IPS DF 4.7 (cell line): ENCODE measurements at regions not wholly inside any gene's neighbourhood (a gene's known extent, or its start where the extent isn't known, plus 50 kb on each side); places are given as distances from the start of the nearest gene placed in this dataset.
"Not testable (repeated sequence)": the region's sequence is repeated elsewhere in the genome, so short reads cannot be mapped to it uniquely, and the experiment has no call there.

Experiments used
- DNase-seq: peaks from one replicate; pipeline ENCODE4 v3.0.0-alpha.2; 2013; ENCODE audit warnings: low spot score; ENCODE audit errors: extremely low read depth

DNA sequence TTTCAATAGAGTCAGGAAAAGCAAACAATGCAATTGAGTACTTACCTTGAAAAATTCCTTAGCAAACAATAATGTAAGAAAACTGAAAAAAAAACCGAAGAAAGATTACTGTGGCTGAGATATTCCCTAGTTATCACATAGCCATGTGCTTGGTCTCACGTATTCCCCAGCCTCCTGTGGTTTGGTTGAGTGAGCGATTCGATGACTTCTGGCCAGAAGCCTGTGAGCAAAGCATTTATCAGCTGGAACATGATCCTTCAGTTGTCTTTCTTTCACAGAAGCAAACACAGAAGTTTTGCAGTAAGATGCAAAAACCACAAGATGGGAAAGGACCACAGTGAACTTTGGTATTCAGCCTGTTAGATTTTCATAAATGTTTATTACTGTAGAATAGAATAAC is 1754.3 kb upstream of the AGA start:
- DNase-seq = no peak

DNA sequence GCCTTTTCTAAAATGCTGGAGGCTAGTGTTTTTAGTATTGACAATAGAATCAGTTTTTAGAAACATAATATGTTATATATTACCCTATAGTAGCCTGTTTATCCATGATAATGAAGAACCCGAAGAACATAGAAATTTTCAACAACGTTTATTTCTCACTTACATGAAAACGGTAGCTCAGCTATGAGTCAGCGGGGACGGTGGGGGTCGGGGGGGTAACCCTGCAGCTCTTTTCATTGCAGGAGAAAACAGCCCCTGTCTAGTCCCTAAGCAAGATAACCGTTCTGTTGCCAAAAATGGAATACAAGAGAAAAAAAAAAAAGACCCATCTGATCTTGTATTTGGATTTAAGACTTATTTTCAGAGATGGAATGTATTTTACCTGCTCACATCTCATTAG is 1758.4 kb upstream of the AGA start:
- DNase-seq = no peak

DNA sequence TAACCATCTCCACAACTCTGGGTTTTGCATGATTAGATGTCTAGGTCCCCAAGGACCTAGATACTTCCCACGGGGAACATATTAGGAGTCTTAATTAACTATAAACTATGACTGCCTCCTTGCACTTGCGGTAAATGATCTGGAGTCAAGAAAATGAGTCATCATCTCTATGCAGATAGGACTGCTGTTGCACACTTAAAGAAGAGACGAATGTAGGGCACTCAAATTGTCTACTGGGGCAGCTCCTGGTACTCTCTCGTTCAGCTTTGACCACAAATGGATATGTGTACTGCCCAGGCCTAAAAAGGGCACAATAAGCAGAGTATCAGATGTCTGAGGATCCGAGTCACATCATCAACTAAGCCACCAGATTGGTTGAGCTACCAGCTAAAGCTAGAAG is 1783.4 kb upstream of the AGA start:
- DNase-seq = no peak

DNA sequence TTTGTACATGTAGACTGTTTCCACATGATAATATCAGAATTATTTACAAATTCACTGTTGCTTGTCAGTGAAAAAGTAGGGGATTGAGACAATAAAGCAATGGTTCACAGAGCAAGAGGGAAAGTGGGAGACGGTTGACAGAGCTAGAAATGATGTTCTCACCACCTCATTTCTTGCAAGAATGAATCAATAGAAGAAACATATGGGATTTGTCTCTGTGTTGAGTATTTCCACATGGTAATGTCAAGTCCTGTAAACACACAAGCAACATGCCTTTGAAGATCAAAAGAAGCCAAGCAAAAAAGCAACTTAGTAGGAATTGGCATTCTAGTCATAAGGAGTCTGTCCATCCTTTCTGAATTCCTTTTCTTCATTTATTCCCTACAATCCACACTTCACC is 1806.6 kb upstream of the AGA start:
- no peak for DNase-seq

DNA sequence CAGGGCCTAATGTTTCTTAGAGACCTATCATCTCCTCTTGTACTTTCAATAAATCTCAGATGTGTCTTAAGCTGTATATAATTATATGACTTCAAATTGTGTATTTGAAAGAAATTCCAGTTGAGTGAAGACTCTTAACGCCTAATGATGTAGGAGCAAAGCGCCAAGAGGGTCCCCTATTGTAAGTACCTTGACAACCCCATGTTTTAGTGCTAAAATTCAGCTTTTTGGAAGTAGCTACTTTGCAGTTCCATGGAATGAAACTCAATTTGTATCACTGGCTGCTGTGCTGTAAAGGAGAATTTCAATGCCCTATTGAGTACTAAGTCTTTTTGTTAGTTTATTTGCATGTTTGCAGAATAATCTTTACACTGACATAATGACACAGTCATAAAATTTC is 1826.6 kb upstream of the AGA start:
- no peak for DNase-seq

DNA sequence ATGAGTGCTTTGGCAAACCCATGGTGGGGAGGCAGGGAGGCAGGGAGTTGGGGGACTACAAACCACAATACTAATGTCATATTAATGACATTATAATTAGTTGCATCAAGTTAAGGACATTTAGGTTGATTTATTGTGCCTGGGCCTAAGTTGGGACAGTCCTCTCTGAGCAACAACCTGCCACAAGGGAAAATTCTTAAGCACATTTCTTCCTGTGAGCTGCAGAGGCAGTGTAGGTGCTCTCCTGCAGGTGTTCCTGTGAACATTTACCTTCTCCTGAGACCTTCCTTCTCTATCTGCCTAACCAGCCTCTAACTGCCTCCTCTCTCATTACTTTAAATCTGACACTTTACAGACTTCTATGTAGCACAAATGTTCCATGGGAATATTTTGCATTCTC is 1830.0 kb upstream of the AGA start:
- DNase-seq = no peak

DNA sequence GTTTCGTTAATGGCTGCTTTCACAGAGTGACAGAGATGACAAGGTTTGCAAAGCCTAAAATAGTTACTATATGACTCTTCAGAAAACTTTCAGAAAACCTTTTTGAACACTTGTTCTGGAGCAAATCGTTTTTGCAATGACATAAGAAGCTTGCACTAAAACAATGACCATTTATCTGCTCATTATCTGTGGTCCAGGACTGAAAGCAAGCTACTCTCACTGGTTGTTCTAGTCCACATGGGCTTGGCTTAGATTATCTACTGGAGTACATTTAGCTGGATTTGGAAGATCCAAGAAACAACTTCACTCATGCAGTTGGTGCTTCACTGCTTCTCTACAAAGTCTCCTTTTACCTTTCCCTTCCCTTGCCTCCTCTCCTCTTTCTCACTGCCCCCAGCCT is 1836.4 kb upstream of the AGA start:
- no peak for DNase-seq

DNA sequence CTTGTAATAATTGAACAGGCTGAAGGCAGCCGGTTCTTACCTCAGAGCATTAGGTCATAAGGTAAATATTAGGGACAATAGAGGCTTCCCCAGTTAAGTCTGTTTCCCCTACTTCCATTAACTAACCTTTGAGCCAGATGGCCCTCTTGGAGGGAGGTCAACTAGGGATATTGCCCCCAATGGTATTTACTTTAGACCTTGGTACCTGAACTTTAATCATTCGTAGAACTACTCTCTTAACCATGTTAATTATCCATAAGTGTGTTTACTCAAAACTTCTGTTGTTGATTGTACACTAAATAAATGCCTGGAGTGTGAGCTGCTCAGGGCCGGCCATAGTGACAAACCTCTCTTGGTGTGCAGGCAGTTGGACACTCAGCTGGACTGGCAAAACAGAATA is 1843.5 kb upstream of the AGA start:
- no peak for DNase-seq

DNA sequence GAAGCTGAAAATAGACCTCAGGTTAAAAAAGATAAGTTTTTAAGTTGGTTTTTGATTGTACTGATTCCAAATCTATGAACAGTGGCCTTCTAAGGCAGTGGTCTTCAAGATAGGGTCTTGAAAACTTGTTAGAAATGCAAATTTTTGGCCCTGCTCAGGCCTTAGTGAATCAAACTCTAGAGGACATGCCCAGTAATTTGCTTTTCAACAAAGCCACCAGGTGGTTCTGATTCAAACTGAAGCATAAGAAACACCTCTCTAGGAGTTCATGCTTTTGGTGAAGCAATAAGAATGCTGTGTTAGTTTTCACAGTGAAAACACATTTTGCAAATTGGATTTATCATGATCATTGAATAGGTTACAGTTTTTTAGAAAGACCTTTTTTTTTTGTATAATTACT is 1849.4 kb upstream of the AGA start:
- no peak for DNase-seq

DNA sequence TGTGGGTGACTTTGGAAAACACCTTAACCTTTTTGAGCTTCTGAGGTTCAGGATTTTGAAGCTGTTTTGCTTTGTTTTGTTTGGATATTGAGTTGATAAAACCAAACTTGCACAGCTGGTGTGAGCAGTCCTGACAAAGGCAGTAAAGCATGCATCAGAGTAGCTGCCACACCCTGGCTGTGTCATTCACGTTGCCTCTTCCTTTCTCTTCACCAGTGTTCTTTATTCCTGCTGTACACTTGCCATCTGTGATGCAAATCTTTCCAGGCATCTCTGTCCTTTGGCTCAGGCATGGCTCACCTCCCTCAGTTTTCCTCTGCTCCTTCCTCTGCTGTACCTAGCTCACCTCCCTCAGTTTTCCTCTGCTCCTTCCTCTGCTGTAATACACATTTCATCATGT is 1850.2 kb upstream of the AGA start:
- DNase-seq = no peak

DNA sequence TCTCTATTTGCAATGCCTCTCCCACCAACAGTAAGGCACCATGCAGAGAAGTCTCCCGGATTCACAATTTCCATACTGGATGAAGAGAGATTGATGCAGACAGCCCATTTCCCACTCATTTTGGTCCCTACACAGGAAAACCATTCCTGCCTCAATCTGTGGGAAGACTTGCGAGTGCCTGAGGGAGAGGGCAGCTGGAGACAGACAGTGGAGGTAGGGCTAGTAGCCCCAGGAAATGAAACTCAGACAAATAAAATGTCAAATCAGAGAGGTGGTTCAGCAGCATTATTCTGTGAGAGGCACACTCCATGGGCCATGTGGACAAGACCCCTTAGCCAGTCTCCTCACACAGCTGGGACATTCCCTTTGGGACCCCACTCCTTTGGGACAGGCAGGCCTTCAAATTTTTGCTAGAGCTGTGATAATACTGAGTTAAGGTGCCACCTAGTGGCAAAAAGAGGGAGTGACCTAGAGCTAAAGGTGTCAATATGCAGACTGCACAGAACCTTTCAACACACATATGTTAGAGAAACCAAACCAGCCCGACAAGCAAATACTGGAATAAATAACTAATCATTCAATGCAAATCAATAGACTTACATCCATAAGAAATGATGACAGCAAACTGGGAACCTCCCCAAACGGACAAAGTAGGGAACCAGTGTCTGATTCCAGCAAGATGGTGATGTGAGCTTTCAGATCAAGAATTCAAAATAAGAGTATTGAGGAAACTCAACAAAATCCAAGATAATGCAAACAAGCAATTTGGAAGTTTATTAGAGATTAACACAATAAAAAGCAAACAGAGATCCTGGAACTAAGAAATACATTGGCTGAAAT is 1865.3 kb upstream of the AGA start:
- peak; percentile 68 for DNase-seq

DNA sequence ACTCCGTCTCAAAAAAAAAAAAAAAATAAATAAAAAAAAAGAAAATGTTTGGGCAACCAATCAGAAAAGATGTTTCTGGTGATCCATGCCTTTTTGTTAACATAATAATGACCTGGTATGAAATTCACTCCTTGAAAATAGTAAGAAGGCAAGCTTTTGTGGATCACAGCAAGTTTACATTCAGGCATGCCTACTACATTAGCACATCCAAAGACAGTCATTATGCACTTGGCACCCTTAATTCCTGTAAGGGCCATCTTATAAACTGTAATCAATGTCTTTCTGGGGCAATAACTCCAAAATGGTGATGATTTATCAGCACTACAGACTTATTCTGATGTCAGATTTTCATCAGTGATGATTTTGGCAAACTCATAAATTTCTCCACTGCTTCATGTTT is 1871.6 kb upstream of the AGA start:
- no peak for DNase-seq

DNA sequence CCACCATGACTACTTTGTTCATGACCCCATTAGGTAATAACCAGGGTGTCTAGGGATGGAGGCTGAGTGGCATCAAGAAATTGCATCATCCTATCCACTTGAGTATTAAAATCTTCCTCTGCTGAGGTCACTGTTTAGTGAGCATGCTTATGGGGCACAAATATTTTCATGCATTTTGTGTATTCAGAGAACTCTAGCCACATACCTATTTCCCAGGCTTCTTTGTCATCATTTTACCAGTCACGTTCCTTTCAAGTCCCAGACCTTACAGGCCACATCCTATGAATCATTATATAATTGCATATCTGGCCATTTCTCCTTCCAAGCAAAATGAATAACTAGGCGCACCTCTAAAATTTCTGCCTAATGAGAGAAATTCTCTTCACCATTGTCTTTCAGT is 1882.9 kb upstream of the AGA start:
- DNase-seq = no peak

DNA sequence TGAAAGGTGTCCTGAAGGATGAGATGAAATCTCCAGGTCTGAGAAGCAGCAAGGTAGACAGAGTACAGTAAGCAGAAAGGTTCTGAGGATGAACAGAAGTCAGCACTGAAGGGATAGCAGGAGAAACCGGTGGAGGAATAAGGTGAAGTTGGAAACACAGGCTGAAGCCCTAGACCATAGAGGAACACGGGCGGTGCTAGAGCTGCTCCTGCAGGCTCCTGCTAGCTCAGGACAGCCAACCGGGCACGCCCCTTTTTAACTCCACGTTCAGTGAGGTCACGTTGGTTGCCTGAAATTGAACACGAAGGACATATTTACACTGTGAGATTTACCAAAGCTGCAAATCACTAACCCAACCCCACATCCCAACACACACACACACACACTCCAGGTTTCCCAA is 1886.4 kb upstream of the AGA start:
- no peak for DNase-seq

DNA sequence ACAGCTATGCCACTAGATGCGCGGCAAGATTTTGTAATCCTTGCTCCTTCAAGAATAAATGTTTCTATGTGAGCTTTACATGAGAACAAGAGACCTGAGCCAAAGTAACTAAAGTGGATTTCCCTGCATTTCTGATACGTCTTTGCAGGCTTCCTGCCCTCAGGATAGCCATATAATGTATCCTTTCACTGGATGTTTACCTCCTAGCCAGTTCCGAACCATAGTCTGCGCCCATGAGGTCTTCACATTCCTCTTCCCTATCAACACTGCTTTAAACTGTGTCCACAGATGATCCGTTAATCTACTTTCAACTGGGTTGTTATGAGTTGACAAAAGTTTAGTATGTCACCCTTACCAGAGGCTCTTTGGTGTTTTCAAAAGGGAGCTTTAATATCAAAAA is 1889.1 kb upstream of the AGA start:
- DNase-seq = no peak

DNA sequence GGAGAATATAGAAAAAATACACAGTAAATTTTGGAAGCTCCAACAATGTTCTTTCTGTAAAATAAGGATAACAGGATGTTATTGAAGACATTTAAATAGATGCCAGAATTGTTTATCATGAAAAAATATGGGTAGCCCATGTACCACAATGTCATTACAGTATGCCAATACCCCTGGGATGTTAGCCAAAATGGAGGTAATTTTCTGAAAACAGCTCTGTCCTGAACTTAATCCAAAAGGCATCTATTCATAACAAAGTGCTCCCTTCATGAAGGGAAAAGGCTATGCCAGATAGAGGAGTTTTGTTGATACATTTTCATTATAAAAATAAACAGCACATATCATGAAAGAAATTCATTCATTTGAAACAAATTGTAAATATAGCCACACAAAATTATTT is 1902.6 kb upstream of the AGA start:
- DNase-seq = no peak

DNA sequence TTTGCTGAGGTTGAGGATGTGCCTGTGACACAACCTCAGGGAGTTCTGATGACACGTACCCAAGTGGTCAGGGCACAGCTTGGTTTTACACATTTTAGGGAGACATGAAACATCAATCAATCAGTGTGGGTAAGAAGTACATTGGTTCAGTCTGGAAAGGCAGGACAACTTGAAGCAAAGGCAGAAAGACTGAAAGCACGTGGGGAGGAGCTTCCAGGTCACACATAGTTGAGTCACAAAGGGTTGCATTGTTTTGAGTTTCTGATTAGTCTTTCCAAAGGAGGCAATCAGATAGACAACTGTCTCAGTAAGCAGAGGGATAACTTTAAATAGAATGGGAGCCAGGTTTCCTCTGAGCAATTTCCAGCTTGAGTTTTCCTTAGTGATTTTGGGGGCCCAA is 1910.0 kb upstream of the AGA start:
- DNase-seq = no peak

DNA sequence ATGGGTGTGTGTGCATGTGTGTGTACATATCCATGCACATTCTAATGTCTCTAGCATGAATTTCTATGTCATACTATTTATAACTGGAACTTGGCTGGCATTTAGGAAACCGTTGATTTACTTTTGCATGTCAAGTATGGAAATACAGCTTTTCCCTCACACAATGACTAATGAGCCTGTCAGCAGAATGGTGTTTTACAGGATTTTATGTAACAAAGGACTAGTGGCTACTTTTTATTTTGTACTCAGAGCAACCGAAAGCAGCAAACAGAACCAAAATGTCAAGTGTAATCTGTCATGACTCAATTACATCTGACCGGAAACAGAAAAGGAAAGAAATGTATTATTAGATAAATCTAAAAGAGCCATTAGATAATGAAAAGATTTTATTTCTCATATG is 1911.5 kb upstream of the AGA start:
- no peak for DNase-seq

DNA sequence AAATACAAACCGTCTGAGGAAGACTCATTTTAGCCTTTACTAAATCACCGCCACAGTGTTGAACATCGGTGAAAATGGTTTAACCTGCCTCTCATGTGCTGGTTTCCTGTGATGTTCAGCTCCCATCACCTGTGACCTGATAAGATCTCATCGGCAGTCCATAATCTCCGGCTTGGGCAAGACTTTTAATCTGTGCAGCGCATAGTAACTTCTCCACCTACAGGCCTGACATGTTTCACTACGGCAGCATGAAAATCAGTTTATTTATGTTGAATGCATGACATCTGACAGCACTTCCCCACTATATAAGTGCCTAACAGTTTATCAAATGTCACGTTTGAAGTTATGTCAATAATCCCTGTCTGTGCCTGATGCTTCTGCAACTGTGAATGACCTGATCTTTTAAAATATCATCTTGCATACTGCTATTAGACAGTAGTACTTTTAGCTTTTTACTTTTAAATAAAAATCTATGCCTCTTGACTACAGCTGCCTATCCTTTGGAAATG is 1919.8 kb upstream of the AGA start:
- no peak for DNase-seq

DNA sequence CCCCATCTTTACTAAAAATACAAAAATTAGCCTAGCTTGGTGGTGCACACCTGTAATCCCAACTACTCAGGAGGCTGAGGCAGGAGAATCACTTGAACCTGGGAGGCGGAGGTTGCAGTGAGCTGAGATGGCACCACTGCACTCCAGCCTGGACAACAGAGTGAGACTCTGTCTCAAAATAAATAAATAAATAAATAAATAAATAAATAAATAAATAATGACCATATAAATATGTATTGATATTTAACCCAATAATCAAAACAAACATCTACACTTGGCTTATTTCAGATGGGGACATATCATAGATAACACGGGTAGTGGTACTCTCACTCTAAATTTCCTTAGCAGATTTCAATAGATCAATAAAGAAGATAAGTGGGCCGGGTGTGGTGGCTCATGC is 1923.7 kb upstream of the AGA start:
- not testable (repeated sequence) for DNase-seq

DNA sequence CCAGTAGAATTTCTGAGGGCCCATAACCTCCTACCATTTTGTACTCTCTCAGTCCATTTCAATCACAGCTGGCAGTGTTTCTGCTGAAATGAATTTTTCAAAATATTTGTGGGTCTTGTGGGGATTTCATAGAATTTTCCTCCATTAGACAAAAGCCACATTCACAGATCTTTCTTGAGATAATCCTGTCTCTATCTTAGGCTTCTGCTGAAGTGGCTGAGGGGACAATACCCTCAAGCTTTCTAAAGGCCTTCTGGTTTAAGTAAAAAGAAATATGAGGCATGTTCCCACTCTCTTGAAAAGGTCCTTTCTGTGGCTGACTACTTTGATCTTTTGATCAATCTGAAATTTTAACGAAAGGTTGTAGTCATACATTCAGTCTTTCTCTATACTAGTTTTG is 1930.0 kb upstream of the AGA start:
- no peak for DNase-seq

DNA sequence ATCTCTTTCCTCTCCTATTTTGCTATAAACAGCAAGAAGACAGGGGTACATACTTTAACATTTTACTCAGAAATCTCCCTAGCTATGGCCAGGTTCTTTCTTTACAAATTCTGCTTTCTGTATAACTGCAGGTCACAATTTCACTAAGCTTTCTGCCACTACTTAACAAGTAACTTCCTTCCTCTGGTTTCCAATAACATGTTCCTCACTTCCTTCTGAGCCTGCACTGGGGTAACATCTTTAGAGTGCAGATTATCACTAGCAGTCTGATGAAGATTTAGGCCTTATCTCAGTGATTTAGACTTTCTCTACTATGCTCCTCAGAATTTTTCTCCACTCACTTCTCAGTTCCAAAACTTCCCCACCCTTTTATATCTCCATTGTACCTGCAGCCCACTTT is 1930.5 kb upstream of the AGA start:
- DNase-seq = no peak

DNA sequence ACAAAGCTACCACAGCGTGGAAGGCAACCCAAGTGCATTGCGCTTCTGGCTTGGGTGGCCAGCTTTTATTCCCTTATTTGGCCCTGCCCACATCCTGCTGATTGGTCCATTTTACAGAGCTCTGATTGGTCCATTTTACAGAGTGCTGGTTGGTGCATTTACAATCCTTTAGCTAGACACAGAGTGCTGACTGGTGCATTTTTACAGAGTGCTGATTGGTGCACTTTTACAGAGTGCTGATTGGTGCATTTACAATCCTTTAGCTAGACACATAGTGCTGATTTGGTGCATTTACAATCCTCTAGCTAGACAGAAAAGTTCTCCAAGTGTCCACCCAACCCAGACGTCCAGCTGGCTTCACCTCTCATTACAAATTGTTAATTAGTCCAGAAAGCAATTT is 1936.6 kb upstream of the AGA start:
- not testable (repeated sequence) for DNase-seq

DNA sequence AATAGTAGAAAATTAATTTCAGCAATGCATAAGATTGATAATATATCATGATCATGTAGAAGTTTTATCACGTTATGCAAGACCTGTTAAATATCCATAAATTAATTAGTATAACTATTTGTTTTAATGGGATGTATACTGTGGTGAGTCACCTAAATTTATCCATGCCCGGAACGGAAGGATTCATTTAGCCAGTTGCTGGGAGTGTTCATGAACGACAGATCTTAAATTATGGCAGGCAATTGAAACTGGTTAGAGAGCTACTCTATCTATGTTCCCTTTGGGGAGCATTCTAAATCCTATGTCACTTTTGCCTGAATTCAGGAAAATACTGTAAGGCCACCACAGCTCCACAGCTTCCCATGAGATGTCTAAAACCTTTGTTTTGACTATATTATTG is 1950.5 kb upstream of the AGA start:
- no peak for DNase-seq
